Gastroesophageal sphincter (tissue), 3 donors: ENCODE measurements at regions not wholly inside any gene's neighbourhood (a gene's known extent, or its start where the extent isn't known, plus 50 kb on each side); places are given as distances from the start of the nearest gene placed in this dataset.

Source experiments
- CTCF ChIP-seq, 4 experiments: fragments of 200-600 bp in 2 of 4; fragments of 450-650 bp in 2 of 4; sonication (generic) in 1 of 4; IDR thresholded peaks; one replicate each; pipeline ENCODE4 v1.5.1; 2017 to 2019; ENCODE audit warnings: antibody characterized with exemption in 4 of 4, mild to moderate bottlenecking in 2 of 4, moderate library complexity in 2 of 4
- POLR2A ChIP-seq, 2 donors: fragments of 450-650 bp; IDR thresholded peaks; one replicate each; pipeline ENCODE4 v1.6.1; 2017; ENCODE audit warnings: antibody characterized with exemption in 2 of 2, mild to moderate bottlenecking in 2 of 2, moderate library complexity in 1 of 2
- POLR2AphosphoS5 ChIP-seq: sonication (generic); formaldehyde crosslinking; IDR thresholded peaks from one replicate; pipeline ENCODE4 v1.6.1; 2017; ENCODE audit warnings: antibody characterized with exemption

GRCh38 chr2:192333642-192334041, 138.9 kb upstream of the TMEFF2 start:
- no peak for TF ChIP-seq CTCF (IDR thresholded peaks at IDR 0.05)
- no peak for TF ChIP-seq POLR2AphosphoS5
- TF ChIP-seq POLR2A (IDR thresholded peaks at IDR 0.05): no peak
